Medulla oblongata (tissue), 1 donor: ENCODE measurements at regions not wholly inside any gene's neighbourhood (a gene's known extent, or its start where the extent isn't known, plus 50 kb on each side); places are given as distances from the start of the nearest gene placed in this dataset.

Source experiments
- DNase-seq: peaks from one replicate; pipeline ENCODE4 v3.0.0-alpha.2; 2015; ENCODE audit errors: extremely low spot score

- no peak for DNase-seq
Measured at GRCh38 chr13:23983671-23984070, 86.4 kb upstream of the C1QTNF9B start.

DNA sequence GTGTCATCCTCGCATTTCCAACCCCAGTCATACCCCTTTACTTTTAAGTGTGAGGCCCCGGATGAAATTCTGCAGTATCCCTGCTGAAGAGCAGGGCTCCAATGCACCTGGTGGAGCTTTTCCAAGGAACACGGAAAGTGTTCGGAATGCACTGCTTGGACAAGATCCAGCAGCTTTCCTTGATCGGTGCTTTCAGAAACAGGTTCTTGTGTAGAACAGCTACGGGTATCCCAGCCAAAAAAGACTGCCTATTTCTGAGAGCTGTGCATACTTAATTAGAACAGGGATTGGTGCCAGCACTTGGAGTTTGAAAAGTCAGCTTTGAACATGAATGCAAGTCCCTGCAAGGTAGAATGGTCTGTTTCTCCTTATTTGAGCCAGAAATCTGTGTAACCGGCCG, 87.2 kb upstream of the C1QTNF9B start:
- DNase-seq = no peak

GRCh38 chr13:23985060-23985459, 87.8 kb upstream of the C1QTNF9B start:
- no peak for DNase-seq

DNA sequence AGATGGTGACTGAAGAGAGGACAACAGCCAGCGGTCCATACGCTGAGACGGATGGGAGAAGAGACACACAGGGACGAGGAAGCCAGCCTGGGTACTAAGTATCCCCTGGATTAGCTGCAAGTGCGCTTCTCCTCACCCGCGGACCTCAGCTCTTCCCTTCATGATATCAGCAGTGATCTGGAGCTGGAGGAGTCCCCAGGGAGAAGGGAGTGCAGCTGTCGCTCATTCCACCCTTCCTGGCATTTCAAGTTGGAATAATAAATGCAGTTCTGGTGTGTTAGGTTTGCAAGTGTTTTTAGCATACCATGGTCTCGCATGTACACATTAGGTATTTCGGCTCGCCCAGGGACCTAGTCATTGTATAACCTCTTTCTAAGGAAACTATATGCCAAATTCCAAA, 88.5 kb upstream of the C1QTNF9B start:
- no peak for DNase-seq

DNA sequence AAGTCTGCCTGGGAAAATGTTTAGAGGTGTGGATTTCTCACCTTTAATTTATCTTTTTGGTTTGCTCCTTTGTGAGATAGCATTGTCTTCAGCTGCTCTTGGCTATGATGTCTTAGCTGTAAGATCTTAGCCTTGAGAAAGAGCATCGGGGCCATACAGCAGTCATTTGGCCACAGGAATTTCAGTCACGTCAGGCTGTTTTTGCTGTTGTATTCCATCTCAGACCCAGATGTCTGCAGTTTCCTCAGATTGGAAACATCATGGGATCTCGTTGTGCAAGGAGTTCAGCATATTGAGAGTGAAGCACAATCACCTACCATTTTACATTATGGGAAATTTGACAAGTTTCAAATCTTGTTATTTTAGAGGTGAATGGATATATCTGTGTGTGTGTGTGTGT, 89.3 kb upstream of the C1QTNF9B start:
- no peak for DNase-seq

- DNase-seq = no peak
Measured at GRCh38 chr13:23987331-23987894, 90.1 kb upstream of the C1QTNF9B start.

DNA sequence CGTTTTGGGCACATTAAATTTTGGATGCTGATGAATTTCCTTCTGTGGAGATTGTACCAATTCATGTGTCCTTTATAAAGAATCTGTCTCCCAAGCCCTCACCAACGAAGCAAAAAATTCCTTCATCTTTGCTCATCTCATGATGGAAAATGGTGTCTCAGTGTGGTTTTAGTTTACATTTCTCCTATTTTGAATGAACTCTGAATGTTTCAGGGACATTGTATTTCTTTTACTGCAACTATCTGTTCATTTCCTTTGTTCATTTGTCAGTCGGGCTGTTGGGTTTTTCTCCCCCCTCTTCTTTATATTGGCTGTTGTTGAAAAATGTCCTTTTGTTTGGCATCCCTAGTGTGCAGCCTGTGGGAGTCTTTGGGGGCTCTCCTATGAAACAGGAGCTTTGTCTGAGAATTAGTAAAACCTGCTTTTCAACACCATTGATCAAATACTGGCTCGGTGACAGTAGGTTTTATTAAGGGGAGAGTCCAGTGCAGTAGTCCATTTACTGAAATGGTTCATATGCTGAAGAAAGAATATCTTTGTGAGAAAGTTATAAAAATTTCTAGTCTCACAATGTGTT, 91.3 kb upstream of the C1QTNF9B start:
- no peak for DNase-seq

DNA sequence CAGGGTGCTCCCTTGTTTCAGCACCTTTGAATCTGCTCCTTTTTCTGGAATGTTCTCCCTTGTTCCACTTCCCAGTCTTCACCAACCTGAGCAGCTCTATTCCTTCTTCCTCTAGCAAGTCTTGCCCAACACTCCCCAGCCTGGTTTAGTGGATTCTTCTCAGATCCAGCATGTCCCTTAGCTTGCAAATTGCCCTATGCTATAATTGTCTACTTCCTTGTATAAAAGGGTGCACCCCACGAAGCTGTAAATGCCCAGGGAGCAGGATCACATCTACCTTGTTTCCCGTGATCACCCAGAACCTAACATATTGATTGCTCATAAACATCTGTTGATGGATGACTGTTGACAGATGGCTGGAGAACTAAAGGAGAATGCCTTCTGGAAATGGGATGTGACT, 93.2 kb upstream of the C1QTNF9B start:
- DNase-seq = no peak

DNA sequence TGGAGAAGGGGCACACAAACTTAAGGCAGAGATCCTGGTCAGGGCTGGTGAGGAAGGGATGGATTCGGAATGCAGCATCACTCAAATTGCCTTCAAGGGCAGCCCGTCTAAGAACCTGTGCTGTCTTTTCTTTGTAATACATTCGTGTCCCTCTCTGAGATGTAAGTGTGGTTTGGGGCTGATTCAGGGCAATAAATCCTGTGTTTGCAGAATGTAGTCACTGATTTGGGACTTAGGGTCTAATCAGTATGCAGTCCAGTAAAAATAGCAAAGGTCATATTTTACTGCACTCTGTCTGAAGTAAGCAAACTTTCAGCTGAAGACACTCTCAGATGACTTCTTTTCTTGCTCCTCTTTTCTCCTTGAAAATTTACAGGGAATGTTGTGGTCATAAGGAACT, 93.8 kb upstream of the C1QTNF9B start:
- no peak for DNase-seq

- peak; percentile 94 for DNase-seq
Measured at GRCh38 chr13:23992781-23993679, 95.7 kb upstream of the C1QTNF9B start.

GRCh38 chr13:23993680-23993985, 96.3 kb upstream of the C1QTNF9B start:
- no peak for DNase-seq

GRCh38 chr13:23995283-23996073, 98.2 kb upstream of the C1QTNF9B start:
- DNase-seq = no peak

GRCh38 chr13:23996456-23996855, 99.2 kb upstream of the C1QTNF9B start:
- no peak for DNase-seq

DNA sequence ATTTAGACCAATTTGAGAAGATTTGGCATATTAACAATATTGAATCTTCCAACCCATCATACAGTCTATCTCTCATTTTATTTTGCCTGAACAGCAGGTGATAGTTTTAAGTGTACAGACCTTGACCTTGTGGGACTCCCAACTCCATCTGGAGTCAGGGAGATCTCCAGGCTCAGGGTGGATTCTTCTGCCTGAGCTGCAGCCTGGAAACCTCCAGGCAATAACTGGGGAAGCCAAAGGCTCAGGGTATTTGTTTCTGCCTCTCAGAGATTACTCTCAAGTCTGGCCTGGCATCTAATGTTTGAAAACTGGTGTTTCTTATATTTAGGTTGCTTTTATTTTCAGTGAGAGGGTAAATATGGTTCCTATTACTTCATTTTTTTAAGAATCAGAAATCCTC, 102.1 kb upstream of the C1QTNF9B start:
- DNase-seq = no peak

DNA sequence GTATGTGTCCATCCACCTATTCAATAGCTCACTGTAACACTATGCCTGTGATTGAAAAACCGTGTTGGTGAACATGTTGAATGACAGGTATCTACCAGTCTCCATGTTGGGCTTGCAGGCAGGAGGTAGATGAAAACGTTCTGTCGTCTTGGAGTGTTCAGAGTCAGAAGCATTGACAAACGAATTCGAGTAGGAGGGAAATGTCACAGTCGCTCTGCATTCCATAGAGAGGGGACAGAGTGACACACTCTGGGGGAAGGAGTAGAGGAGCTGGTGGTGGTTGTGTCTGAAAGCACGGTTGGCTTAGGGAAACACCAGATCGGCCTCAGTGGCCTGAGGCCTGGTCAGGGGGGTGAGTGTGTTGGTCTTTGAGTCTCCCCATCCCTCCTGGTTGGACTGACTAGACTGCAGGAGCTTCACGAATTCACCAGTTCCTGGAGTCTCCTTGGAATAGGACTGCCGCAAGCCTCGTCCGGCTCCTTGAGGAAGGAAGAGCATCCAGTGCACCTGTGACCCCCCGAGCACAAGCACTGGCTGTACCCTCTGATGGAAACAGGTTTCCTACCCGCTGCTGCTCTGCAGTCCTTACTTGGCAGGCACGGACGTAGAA, 105.0 kb upstream of the C1QTNF9B start:
- no peak for DNase-seq

DNA sequence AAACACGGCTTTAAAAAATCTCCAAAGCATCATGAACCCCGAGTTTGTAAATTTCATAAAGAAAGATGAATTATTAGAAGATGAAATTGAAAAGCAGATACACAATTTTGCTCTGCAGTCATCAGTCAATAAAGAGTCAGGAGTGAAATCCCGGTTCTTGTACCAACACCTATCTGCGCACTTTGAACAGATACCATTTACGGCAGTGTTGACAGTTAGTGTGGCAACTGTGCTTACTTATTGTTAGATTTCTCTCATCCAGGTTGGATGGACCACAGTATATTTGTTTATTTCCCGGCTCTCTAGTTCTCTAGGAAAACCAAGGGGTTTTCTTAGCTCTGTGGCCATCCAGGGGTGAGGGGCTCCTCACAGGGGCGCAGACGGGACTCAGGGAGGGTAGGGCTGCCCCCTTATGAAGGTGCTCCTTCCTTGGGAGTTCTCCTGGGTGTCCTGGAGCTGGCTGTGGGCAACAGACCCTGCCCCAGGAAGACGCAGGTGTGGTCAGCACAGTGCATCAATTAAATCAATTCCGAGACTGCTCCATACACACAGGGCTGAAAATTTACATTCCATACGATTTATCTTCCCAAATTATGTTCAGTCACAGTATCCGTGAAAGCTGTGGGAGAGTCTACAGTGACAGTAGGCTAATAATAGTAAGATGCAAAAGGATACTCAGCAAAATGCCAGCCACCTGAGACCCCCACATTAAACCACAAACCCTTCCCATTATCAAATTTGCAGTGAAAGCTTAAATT, 107.0 kb upstream of the C1QTNF9B start:
- no peak for DNase-seq

DNA sequence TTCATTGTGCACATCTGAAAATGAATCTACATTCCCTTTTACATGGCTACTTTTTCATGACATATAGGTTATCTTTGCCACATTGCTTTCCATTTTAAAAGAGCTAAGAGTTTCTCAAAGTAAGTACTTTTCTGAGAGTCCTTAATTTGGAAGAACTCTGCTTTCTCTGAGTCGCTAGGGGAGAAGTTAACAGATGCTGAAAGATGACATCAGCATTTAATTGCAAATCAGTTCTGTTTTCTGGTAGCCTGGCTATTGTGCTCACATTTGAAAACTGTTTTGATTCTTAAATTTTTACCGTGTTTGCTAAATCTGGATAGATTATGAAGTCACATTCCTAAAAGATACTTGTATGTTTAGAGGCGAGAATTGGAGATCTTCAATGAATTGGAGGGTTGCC, 107.7 kb upstream of the C1QTNF9B start:
- DNase-seq = no peak

DNA sequence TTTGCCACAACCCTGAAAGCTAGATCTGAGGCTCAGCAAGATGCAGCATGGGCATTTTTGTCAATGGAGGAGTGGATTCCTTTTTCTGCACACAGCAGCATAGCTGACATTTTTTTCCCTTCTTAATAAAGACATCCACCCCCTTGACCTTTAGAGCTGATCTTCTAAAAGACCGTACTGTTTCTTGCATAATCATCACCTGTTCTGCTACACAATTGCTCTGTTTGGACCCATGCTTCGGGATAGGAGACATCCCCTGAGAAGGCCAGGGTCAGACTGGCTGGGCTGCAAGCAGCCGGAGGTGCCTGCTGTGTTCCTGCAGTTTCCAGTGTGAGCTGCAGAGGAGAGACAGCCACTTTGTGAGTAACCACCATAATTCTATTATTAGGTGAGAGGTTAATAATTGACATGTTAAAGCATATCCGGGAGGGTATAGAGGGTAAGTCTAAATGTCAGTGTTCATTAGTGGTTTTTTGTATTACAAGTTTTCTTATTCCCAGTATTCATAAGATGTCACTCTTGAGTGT, 108.5 kb upstream of the C1QTNF9B start:
- DNase-seq = no peak

GRCh38 chr13:24006520-24007248, 109.4 kb upstream of the C1QTNF9B start:
- no peak for DNase-seq

DNA sequence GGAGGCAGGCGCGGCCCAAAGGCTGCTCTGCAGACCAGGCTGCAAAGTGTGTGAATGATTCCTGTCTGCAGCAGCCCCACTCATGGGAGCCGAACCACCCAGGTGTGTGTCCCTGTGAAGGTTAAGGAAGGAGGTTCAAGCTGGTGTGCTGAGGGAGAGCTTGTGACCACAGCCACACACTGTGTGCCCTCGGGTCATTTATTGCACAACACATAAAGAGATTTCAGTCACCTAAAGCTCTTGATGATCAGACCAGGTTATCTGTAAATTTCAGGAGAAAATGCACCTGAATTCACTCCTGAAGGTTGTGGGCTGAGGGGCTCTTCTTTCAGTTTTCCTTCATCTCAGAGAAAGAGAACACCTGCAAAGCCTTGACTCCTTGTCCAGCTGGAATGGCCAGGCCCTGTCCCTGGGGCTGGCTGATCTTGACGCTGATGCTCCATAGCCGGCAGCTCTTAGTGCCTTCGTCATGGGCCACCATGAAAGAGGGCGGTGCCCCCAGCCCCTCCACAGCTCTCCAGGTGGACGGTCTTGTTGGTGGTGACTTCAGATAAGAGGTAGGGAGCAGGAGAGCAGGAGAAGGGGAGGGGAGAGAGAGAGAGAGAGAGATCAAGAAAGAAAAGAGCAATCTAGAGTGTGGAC, 110.8 kb upstream of the C1QTNF9B start:
- no peak for DNase-seq
